ENCODE measurements at regions not wholly inside any gene's neighbourhood (a gene's known extent, or its start where the extent isn't known, plus 50 kb on each side); places are given as distances from the start of the nearest gene placed in this dataset.

DNA sequence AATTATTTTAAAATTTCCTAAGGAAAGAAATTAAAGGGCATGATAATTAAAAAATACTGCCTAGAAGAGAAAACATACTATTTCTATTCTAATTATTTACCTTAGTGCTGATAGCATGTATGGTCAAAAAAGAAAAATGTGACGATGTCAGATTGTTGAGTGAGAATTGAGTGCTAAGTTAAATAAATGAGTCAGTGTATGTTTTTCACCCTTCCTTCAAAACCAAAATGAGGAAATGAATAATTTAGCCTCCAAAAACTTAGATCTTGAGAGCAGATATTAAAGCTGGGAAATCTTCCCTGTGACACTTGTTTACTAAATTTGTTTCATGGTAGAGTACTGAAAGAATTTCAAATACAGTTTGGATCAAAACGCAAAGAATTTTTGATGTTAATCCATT lies 58.6 kb upstream of the NYAP2 start:
- no peak overlapping the region for H3K4me3 ChIP-seq (ENCODE audit: control insufficient read depth, low read depth, low read length)
- no peak for DNase-seq (ENCODE audit: low read depth)
- TF ChIP-seq, protein P1, sequence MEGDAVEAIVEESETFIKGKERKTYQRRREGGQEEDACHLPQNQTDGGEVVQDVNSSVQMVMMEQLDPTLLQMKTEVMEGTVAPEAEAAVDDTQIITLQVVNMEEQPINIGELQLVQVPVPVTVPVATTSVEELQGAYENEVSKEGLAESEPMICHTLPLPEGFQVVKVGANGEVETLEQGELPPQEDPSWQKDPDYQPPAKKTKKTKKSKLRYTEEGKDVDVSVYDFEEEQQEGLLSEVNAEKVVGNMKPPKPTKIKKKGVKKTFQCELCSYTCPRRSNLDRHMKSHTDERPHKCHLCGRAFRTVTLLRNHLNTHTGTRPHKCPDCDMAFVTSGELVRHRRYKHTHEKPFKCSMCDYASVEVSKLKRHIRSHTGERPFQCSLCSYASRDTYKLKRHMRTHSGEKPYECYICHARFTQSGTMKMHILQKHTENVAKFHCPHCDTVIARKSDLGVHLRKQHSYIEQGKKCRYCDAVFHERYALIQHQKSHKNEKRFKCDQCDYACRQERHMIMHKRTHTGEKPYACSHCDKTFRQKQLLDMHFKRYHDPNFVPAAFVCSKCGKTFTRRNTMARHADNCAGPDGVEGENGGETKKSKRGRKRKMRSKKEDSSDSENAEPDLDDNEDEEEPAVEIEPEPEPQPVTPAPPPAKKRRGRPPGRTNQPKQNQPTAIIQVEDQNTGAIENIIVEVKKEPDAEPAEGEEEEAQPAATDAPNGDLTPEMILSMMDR (conservative IDR thresholded peaks at IDR 0.05; ENCODE audit: control insufficient read depth, insufficient read depth, low read depth, low read length): no peak

DNA sequence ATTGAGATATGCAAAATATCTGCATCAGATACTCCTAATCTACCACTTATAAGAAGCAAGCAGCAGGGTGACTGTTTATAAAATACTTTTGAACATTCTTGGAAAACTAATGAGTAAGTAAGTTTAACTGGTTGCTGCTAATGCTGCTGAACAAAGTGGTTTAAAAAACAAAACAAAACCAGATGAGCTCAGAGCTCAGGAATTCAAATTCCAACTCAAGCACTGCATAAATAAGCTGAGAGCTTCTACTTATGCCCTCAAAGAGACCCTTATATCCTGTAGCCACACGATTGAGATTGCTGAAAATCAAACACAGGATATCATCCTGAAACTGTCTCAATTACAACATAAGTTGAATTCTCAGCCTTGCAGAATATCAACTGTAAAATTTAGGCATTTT lies 62.3 kb upstream of the NYAP2 start:
- peak; percentile 18 for DNase-seq (ENCODE audit: low read depth)
- H3K4me3 ChIP-seq (ENCODE audit: control insufficient read depth, low read depth, low read length): no peak overlapping the region
- TF ChIP-seq, protein P1 (conservative IDR thresholded peaks at IDR 0.05; ENCODE audit: control insufficient read depth, insufficient read depth, low read depth, low read length): no peak

DNA sequence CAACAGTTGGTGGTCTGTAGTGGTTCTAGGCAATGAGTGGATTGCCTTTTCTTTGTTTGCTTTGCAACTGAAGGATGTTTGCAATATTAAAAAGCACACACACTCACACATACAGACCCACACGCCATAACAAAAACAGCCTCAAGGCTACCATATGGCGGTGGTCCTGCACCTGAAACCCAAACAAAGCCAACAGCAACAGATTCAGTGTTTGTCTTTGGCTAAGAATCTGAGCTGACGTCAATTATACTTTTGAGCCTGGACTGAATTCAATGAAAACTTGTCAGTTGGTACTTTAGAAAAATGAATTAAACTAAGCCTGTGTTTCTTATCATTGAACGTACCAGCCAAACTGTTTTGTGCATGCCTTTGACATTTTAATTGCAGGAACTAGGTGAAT lies 65.0 kb upstream of the NYAP2 start:
- DNase-seq (ENCODE audit: low read depth): no peak
- TF ChIP-seq, protein P1 (conservative IDR thresholded peaks at IDR 0.05; ENCODE audit: control insufficient read depth, insufficient read depth, low read depth, low read length): no peak
- no peak overlapping the region for H3K4me3 ChIP-seq (ENCODE audit: control insufficient read depth, low read depth, low read length)

DNA sequence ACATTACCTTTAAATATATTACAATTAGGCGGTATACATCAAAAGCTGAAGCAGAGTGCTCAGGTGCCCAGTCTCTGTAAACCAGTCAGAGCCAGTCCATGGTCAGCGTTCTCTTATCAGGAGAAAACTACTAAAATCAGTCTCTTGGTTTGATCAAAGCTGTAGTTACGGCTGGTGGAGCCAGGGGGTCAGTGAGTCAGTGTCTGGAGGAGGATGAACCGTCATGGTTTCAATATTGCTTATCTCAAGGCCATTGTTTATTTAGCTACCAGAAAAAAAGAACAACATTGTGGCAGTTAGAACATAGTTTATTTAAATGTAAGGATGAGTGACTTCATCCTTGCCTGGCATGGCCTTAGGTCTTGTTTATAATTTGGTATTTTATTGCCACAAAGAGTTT lies 71.3 kb upstream of the NYAP2 start:
- DNase-seq (ENCODE audit: low read depth): no peak
- TF ChIP-seq, protein P1 (conservative IDR thresholded peaks at IDR 0.05; ENCODE audit: control insufficient read depth, insufficient read depth, low read depth, low read length): no peak
- no peak overlapping the region for H3K4me3 ChIP-seq (ENCODE audit: control insufficient read depth, low read depth, low read length)

DNA sequence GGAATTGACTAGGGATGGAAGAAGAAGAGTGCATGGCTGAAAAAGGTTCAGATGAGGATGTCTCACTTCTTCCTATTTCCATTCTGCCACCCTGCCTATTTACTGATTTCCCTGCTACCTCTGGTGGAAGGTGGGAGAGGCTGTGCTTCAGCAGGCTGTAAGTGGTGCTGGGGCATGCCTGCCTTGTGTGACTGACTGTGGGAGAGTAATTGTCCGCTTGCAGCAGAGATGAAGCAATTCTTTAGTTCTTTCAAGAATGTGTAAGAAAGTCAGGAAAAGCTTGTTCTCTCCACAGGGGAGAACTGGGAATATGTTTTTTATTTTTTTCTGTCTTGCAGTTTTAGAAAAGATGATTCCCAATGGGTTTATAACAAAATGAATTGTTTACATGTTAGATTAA lies 72.5 kb upstream of the NYAP2 start:
- no peak for DNase-seq (ENCODE audit: low read depth)
- TF ChIP-seq, protein P1 (conservative IDR thresholded peaks at IDR 0.05; ENCODE audit: control insufficient read depth, insufficient read depth, low read depth, low read length): no peak
- no peak overlapping the region for H3K4me3 ChIP-seq (ENCODE audit: control insufficient read depth, low read depth, low read length)

DNA sequence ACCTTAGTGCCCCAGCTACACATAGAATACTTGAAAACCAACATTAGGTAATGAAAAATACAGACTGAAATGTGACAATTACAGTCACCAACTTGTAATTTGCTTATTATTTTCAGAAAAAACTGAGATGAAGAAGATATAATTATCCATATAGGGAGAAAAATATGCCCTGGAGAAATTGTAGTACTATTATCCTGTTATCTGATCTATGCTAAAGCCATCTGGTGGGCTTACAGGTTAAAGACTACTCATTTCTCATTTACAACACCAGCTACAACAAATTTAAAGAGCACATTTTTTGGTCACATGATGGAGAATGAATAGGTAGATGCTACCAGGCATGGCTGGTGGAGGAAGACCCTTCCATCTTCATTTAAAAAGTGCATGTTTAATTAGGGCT lies 79.6 kb upstream of the NYAP2 start:
- TF ChIP-seq, protein P1 (conservative IDR thresholded peaks at IDR 0.05; ENCODE audit: control insufficient read depth, insufficient read depth, low read depth, low read length): no peak
- no peak for DNase-seq (ENCODE audit: low read depth)
- no peak overlapping the region for H3K4me3 ChIP-seq (ENCODE audit: control insufficient read depth, low read depth, low read length)

DNA sequence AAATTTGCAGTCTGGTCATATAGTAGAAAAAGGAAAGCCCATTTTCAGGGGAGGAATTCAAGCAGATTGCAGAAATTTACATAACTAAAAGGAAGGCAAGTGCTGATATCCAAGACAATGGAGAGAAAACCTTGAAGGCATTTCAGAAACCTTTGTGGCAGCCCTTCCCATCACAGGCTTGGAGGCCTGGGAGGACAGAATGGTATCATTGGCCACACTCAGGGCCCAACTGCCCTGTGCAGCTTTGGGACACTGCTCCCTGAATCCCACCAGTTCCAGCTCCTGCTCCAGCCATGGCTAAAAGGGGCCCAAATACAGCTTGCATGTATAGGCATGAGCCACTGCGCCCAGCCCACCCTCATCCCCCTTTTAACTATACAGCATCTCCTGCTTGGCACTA lies 81.1 kb upstream of the NYAP2 start:
- H3K4me3 ChIP-seq (ENCODE audit: control insufficient read depth, low read depth, low read length): no peak overlapping the region
- no peak for DNase-seq (ENCODE audit: low read depth)
- TF ChIP-seq, protein P1 (conservative IDR thresholded peaks at IDR 0.05; ENCODE audit: control insufficient read depth, insufficient read depth, low read depth, low read length): no peak
